Endodermal cell (in vitro differentiated cells): ENCODE measurements at regions not wholly inside any gene's neighbourhood (a gene's known extent, or its start where the extent isn't known, plus 50 kb on each side); places are given as distances from the start of the nearest gene placed in this dataset.

Experiments used
- DNase-seq: peaks from one replicate; pipeline ENCODE4 v3.0.0-alpha.2; 2017
- H3K27ac ChIP-seq: 2 replicates; pipeline ENCODE4 v1.5.1; 2013; ENCODE audit warnings: mild to moderate bottlenecking, low read depth, low read length, moderate library complexity
- H3K27me3 ChIP-seq: 2 replicates; pipeline ENCODE4 v1.6.1; 2013; ENCODE audit warnings: mild to moderate bottlenecking, low read length, moderate library complexity; ENCODE audit not compliant: insufficient read depth, control insufficient read depth, poor library complexity, severe bottlenecking
- H3K36me3 ChIP-seq: 2 replicates; pipeline ENCODE4 v1.7.0; 2013; ENCODE audit warnings: mild to moderate bottlenecking, low read length, moderate library complexity; ENCODE audit not compliant: control insufficient read depth, insufficient read depth
- H3K4me1 ChIP-seq: one replicate; pipeline ENCODE4 v1.7.0; 2013; ENCODE audit warnings: low read length; ENCODE audit not compliant: control insufficient read depth, insufficient read depth
- H3K4me3 ChIP-seq: 2 replicates; pipeline ENCODE4 v1.5.1; 2013; ENCODE audit warnings: mild to moderate bottlenecking, low read length, moderate library complexity
- H3K9ac ChIP-seq: 2 replicates; pipeline ENCODE4 v1.6.1; 2013; ENCODE audit warnings: mild to moderate bottlenecking, low read length, moderate library complexity; ENCODE audit not compliant: poor library complexity, severe bottlenecking; ENCODE audit errors: extremely low read depth
- H3K9me3 ChIP-seq: 2 replicates; pipeline ENCODE4 v1.6.1; 2013; ENCODE audit warnings: mild to moderate bottlenecking, low read length, moderate library complexity; ENCODE audit not compliant: control insufficient read depth
- H3K27ac Mint-ChIP-seq: 2 replicates; pipeline ENCODE4 v1.8.0; 2020; ENCODE audit warnings: mixed read lengths
- H3K27me3 Mint-ChIP-seq: 2 replicates; pipeline ENCODE4 v1.8.0; 2021; ENCODE audit warnings: mild to moderate bottlenecking, mixed read lengths; ENCODE audit not compliant: insufficient read depth
- H3K36me3 Mint-ChIP-seq: 2 replicates; pipeline ENCODE4 v1.8.0; 2020; ENCODE audit warnings: low read depth, mixed read lengths
- H3K4me1 Mint-ChIP-seq: 2 replicates; pipeline ENCODE4 v1.8.0; 2020; ENCODE audit warnings: mixed read lengths
- H3K4me3 Mint-ChIP-seq: 2 replicates; pipeline ENCODE4 v1.8.0; 2020; ENCODE audit warnings: mild to moderate bottlenecking, moderate library complexity, mixed read lengths
- H3K9me3 Mint-ChIP-seq: 2 replicates; pipeline ENCODE4 v1.8.0; 2020; ENCODE audit warnings: mild to moderate bottlenecking, mixed read lengths
- WGBS, 2 experiments: methylation state at CpG; one replicate each; pipeline versions ENCODE4 v1.1.5 to v1.1.7; 2013; ENCODE audit warnings: missing lambda C conversion rate in 2 of 2, mixed read lengths in 1 of 2; ENCODE audit not compliant: insufficient coverage in 1 of 2, insufficient read length in 1 of 2; 5-methylcytosine and 5-hydroxymethylcytosine counted together
- TF ChIP-seq, protein P1 (sequence below): fragments of 200-600 bp; sonication (generic); conservative IDR thresholded peaks from 2 replicates; pipeline ENCODE4 v1.5.0; 2021; ENCODE audit warnings: antibody characterized with exemption, mild to moderate bottlenecking

DNA sequence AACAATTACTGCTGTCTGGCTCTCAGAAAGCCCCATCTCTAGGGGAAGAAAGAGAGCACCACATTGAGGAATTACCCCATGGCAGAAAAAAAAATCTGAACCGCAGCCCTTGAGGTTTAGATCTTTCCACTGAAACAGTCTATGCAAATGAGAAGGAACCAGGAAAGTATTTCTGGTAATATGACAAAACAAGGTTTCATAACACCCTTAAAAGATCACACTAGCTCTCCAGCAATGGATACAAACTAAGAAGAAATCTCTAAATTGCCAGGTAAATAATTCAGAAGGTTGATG lies 427.1 kb downstream of the PRELID2 start:
- no peaks in the 10 kb centered on the region for H3K27me3 ChIP-seq
- H3K4me3 ChIP-seq: no peak overlapping the region
- TF ChIP-seq, protein P1, sequence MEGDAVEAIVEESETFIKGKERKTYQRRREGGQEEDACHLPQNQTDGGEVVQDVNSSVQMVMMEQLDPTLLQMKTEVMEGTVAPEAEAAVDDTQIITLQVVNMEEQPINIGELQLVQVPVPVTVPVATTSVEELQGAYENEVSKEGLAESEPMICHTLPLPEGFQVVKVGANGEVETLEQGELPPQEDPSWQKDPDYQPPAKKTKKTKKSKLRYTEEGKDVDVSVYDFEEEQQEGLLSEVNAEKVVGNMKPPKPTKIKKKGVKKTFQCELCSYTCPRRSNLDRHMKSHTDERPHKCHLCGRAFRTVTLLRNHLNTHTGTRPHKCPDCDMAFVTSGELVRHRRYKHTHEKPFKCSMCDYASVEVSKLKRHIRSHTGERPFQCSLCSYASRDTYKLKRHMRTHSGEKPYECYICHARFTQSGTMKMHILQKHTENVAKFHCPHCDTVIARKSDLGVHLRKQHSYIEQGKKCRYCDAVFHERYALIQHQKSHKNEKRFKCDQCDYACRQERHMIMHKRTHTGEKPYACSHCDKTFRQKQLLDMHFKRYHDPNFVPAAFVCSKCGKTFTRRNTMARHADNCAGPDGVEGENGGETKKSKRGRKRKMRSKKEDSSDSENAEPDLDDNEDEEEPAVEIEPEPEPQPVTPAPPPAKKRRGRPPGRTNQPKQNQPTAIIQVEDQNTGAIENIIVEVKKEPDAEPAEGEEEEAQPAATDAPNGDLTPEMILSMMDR: no peak
- Mint-ChIP-seq H3K27me3 (no peaks in the 10 kb centered on the region), H3K36me3 (no peaks in the 10 kb centered on the region), H3K4me1 (no peaks in the 10 kb centered on the region), H3K27ac (no peak overlapping the region), H3K9me3 (peaks cover 71% of the 10 kb centered on the region), H3K4me3 (no peak overlapping the region)
- H3K4me1 ChIP-seq: no peaks in the 10 kb centered on the region
- no peak overlapping the region for H3K9ac ChIP-seq
- H3K9me3 ChIP-seq: peaks cover 35% of the 10 kb centered on the region
- no peaks in the 10 kb centered on the region for H3K36me3 ChIP-seq
- WGBS, 2 experiments: 93% methylated on average over 1 of the region's 1 CpG; no CpG with 5 or more reads in 1 of the 2 experiments
- DNase-seq: no peak
- H3K27ac ChIP-seq: no peak overlapping the region

DNA sequence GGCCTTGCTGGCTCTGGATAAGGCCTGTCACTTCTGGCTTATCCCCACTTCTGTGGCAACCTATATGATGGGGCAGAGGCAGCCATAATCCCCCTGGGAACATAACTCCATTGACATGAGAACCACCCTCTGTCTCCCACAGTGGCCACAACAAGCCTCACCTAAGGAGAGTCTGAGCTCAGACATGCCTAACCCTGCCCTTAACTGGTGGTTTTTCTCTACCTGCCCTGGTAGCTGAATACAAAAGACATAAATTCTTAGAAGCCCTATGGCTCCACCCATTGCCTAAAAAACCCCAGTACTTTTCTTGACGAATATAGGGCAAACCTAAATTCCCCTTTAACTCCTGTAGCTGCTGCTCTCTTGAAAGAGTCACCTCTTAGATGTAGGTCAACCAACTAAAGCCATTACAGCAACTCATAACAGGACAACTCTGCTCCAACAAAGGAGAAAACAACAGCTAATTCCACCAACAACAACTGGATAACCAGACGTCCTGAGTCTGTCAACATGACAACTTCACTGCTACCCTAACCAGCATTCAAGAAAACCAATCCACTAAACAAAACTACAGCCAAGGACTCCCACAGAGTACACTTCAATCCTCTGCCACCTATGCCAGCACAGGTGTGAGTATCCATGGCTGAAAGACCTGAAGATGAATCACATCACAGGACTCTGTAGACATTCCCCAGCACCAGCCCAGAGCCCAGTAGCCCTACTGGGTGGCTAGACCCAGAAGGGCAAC lies 427.7 kb downstream of the PRELID2 start:
- no peaks in the 10 kb centered on the region for H3K27me3 ChIP-seq
- H3K9me3 Mint-ChIP-seq: peaks cover 69% of the 10 kb centered on the region
- H3K9me3 ChIP-seq: peaks cover 30% of the 10 kb centered on the region
- H3K4me3 Mint-ChIP-seq: no peak overlapping the region
- H3K4me1 ChIP-seq: no peaks in the 10 kb centered on the region
- H3K36me3 Mint-ChIP-seq: no peaks in the 10 kb centered on the region
- WGBS, 2 experiments: 80 to 83% methylated on average over 1 to 2 of the region's 2 CpGs
- no peaks in the 10 kb centered on the region for H3K27me3 Mint-ChIP-seq
- no peaks in the 10 kb centered on the region for H3K36me3 ChIP-seq
- no peak overlapping the region for H3K27ac ChIP-seq
- H3K4me3 ChIP-seq: no peak overlapping the region
- no peak overlapping the region for H3K9ac ChIP-seq
- no peak overlapping the region for H3K27ac Mint-ChIP-seq
- DNase-seq: no peak
- TF ChIP-seq, protein P1: no peak
- H3K4me1 Mint-ChIP-seq: no peaks in the 10 kb centered on the region

DNA sequence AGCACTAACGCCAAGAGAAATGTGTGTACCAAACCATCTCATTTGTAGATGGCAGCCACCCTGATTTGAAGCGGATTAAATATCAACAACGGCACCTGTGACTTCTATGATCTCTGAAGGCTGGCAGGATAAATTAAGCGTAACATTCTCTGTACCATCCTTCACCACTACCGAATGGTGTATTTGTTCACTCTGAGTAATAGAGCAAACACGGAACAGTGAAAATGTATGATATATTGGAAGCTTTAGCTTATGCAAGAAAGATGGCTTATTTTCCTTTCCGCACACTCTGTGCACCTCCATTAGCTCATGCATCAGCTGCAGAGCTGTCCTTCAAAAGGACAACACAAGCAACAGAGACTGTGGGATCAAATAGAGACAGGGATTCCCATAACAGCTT lies 431.1 kb downstream of the PRELID2 start:
- H3K9ac ChIP-seq: no peak overlapping the region
- no peak overlapping the region for H3K27ac ChIP-seq
- no peak for DNase-seq
- Mint-ChIP-seq H3K36me3 (no peaks in the 10 kb centered on the region), H3K4me3 (no peak overlapping the region), H3K9me3 (peaks cover 34% of the 10 kb centered on the region), H3K4me1 (no peaks in the 10 kb centered on the region), H3K27me3 (no peaks in the 10 kb centered on the region), H3K27ac (no peak overlapping the region)
- no peaks in the 10 kb centered on the region for H3K27me3 ChIP-seq
- no peak overlapping the region for H3K4me3 ChIP-seq
- peaks cover 6% of the 10 kb centered on the region for H3K9me3 ChIP-seq
- 88 to 95% methylated on average over 2 to 7 of the region's 7 CpGs for WGBS, 2 experiments
- no peaks in the 10 kb centered on the region for H3K4me1 ChIP-seq
- H3K36me3 ChIP-seq: no peaks in the 10 kb centered on the region
- TF ChIP-seq, protein P1: no peak
